Adipocyte (in vitro differentiated cells): ENCODE measurements at regions not wholly inside any gene's neighbourhood (a gene's known extent, or its start where the extent isn't known, plus 50 kb on each side); places are given as distances from the start of the nearest gene placed in this dataset.
"Not testable (repeated sequence)": the region's sequence is repeated elsewhere in the genome, so short reads cannot be mapped to it uniquely, and the experiment has no call there.

Experiments used
- DNase-seq: peaks from one replicate; pipeline ENCODE4 v3.0.0-alpha.2; 2015; ENCODE audit warnings: low read depth
- H3K27me3 ChIP-seq: replicated peaks from 2 replicates; pipeline ENCODE4 v1.7.0; 2013; ENCODE audit warnings: mild to moderate bottlenecking, low read length, moderate library complexity; ENCODE audit not compliant: control insufficient read depth, insufficient read depth
- H3K36me3 ChIP-seq: 2 replicates; pipeline ENCODE4 v1.7.0; 2013; ENCODE audit warnings: low read length, mild to moderate bottlenecking, moderate library complexity; ENCODE audit not compliant: control insufficient read depth, insufficient read depth, severe bottlenecking
- H3K4me1 ChIP-seq: 2 replicates; pipeline ENCODE4 v1.7.0; 2013; ENCODE audit warnings: mild to moderate bottlenecking, low read length, moderate library complexity; ENCODE audit not compliant: control insufficient read depth, insufficient read depth
- H3K4me3 ChIP-seq: 2 replicates; pipeline ENCODE4 v1.7.0; 2013; ENCODE audit warnings: mild to moderate bottlenecking, low read length, moderate library complexity
- H3K9ac ChIP-seq: 2 replicates; pipeline ENCODE4 v1.7.0; 2013; ENCODE audit warnings: mild to moderate bottlenecking, low read length, moderate library complexity
- H3K9me3 ChIP-seq: 2 replicates; pipeline ENCODE4 v1.7.0; 2013; ENCODE audit warnings: mild to moderate bottlenecking, low read length, moderate library complexity; ENCODE audit not compliant: control insufficient read depth

DNA sequence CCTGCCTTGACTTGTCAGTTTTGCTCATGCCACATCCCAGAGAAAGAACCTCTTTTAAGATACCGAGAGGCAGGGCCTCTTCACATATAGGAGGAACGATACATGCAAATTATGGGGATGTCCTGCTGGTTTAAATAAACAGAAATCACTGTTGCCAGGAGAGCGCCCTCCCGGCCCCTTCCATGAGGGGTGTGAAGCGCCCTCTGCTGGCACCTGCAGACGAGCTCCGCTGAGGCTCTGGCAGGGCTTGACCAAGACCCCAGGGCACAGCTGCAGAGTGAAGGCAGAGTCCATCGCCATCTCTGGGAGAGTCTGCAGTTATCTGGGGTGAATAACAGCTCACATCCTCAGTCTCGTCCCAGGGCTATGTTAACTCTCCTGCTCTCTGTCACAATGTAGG is 468.8 kb downstream of the RPIA start:
- not testable (repeated sequence) for H3K9me3 ChIP-seq, H3K4me3 ChIP-seq, H3K4me1 ChIP-seq, H3K9ac ChIP-seq, H3K36me3 ChIP-seq, DNase-seq, H3K27me3 ChIP-seq

DNA sequence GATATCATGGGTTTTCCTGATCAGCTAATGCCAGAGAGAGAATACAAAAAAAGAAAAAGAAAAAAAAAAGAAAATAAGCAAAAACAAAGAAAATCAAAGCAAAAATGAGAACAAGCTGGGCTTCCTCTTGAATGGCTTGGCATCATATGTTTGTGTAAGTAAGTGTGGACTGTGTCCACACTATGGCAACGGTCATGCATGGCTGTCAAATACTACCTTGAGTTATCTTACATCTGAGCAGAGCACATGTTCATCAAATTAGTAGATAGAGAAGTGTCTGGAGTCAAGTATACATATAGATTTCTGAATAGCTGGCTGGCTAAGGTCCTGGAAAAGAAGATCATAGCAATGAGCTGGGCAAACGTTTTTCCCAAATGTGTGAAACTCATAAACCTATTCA is 470.2 kb downstream of the RPIA start:
- not testable (repeated sequence) for H3K9me3 ChIP-seq, H3K4me3 ChIP-seq, H3K9ac ChIP-seq, H3K4me1 ChIP-seq, DNase-seq, H3K36me3 ChIP-seq, H3K27me3 ChIP-seq

- H3K4me3 ChIP-seq, H3K9ac ChIP-seq, DNase-seq, H3K9me3 ChIP-seq, H3K27me3 ChIP-seq, H3K4me1 ChIP-seq, H3K36me3 ChIP-seq: not testable (repeated sequence)
Observed at GRCh38 chr2:89170506-89171173, 479.2 kb downstream of the RPIA start.

GRCh38 chr2:89171174-89171519 is 479.7 kb downstream of the RPIA start:
- not testable (repeated sequence) for H3K4me3 ChIP-seq, H3K4me1 ChIP-seq, H3K9me3 ChIP-seq, DNase-seq, H3K36me3 ChIP-seq, H3K9ac ChIP-seq, H3K27me3 ChIP-seq

- not testable (repeated sequence) for H3K4me1 ChIP-seq, H3K4me3 ChIP-seq, H3K27me3 ChIP-seq, H3K36me3 ChIP-seq, DNase-seq, H3K9ac ChIP-seq, H3K9me3 ChIP-seq
Observed at GRCh38 chr2:89177004-89177403, 485.5 kb downstream of the RPIA start.

- not testable (repeated sequence) for H3K9ac ChIP-seq, DNase-seq, H3K36me3 ChIP-seq, H3K27me3 ChIP-seq, H3K9me3 ChIP-seq, H3K4me1 ChIP-seq, H3K4me3 ChIP-seq
Observed at GRCh38 chr2:89182221-89182620, 490.7 kb downstream of the RPIA start.

DNA sequence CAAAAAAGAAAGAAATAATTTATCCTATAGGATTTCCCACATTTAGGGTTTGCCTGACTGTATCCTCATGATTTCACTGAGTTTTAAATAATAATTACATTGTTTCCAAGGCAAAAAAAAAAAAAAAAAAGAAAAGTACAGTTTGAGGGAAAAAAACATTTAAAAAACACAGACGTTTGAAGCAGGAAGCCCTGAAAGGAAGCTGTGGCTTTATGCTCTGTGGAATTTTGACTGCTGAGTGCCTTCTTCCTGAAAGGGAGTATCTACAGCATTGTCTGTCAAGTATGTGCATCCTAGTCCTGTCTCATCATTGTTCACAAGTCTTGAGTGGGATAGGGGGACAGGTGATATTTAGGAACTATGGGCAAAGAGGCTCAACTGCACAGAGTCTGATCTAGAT is 493.3 kb downstream of the RPIA start:
- not testable (repeated sequence) for H3K9me3 ChIP-seq, DNase-seq, H3K4me1 ChIP-seq, H3K27me3 ChIP-seq, H3K4me3 ChIP-seq, H3K36me3 ChIP-seq, H3K9ac ChIP-seq

- DNase-seq, H3K36me3 ChIP-seq, H3K9me3 ChIP-seq, H3K27me3 ChIP-seq, H3K9ac ChIP-seq, H3K4me3 ChIP-seq, H3K4me1 ChIP-seq: not testable (repeated sequence)
Observed at GRCh38 chr2:89195636-89196251, 504.3 kb downstream of the RPIA start.

DNA sequence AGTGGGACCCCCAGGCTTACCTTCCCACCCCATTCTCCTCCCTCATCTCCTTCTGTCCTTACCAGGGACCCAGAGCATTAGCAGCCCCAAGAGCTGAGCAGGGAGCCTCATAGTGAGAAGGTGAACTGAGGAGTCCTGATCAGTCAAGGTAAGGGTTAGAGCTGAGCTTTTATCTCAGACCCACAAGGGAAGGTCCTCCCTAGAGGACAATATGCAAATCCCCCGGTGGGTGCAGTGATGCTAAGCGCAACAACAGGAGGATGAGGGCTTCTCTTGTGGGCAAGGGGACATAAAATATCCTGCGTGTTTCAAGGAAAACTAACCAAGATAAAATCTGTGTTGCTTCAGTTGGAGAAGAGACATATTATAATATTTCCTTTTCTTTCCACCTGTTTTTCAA is 505.2 kb downstream of the RPIA start:
- H3K36me3 ChIP-seq, DNase-seq, H3K27me3 ChIP-seq, H3K4me3 ChIP-seq, H3K9ac ChIP-seq, H3K4me1 ChIP-seq, H3K9me3 ChIP-seq: not testable (repeated sequence)

- not testable (repeated sequence) for H3K27me3 ChIP-seq, H3K4me1 ChIP-seq, H3K4me3 ChIP-seq, H3K9ac ChIP-seq, H3K36me3 ChIP-seq, DNase-seq, H3K9me3 ChIP-seq
Observed at GRCh38 chr2:89198026-89198425, 506.6 kb downstream of the RPIA start.

GRCh38 chr2:89199453-89200246 is 508.2 kb downstream of the RPIA start:
- DNase-seq, result not testable (repeated sequence)

DNA sequence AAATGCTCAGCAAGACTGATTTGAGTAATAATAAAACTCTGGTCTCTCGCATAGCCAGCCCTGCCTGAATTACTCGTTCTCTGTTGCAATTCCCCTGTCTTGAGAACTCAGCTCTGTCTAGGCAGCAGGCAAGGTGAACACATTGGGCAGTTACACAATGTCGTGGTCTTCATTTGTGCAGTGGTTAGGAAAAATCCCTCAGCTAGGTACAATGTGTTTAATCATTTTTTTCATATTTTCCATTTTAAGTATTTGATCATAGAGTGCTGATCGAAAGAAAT is 508.7 kb downstream of the RPIA start:
- not testable (repeated sequence) for H3K4me3 ChIP-seq, H3K4me1 ChIP-seq, H3K36me3 ChIP-seq, H3K27me3 ChIP-seq, H3K9ac ChIP-seq, H3K9me3 ChIP-seq, DNase-seq

More at GRCh38 chr2:89199453-89200246, 508.2 kb downstream of the RPIA start:
- not testable (repeated sequence) for H3K9ac ChIP-seq, H3K4me3 ChIP-seq, H3K36me3 ChIP-seq, H3K4me1 ChIP-seq, H3K9me3 ChIP-seq, H3K27me3 ChIP-seq
